H1 (cell line): ENCODE measurements at regions not wholly inside any gene's neighbourhood (a gene's known extent, or its start where the extent isn't known, plus 50 kb on each side); places are given as distances from the start of the nearest gene placed in this dataset.

Experiments used
- ATF2 ChIP-seq: IDR thresholded peaks from 2 replicates; pipeline ENCODE4 v1.6.1; 2012; ENCODE audit warnings: low read length, inconsistent platforms
- BRCA1 ChIP-seq: IDR thresholded peaks from 2 replicates; pipeline ENCODE4 v1.6.1; 2012; ENCODE audit warnings: low read depth, low read length, improper control_type of control experiment
- CBX8 ChIP-seq: fragments of 300-800, 300-1000 bp; sonication (generic); IDR thresholded peaks from 2 replicates; pipeline ENCODE4 v1.7.1; 2016; ENCODE audit warnings: low read depth, low read length, borderline replicate concordance
- MAFK ChIP-seq: IDR thresholded peaks from 2 replicates; pipeline ENCODE4 v1.6.1; 2012; ENCODE audit warnings: low read depth, mild to moderate bottlenecking, improper control_type of control experiment, low read length
- SIRT6 ChIP-seq: IDR thresholded peaks from one replicate; pipeline ENCODE4 v1.7.1; 2012; ENCODE audit warnings: low read length, inconsistent platforms
- SIX5 ChIP-seq: IDR thresholded peaks from 2 replicates; pipeline ENCODE4 v1.6.1; 2011; ENCODE audit warnings: mild to moderate bottlenecking, low read depth, low read length
- SP1 ChIP-seq: IDR thresholded peaks from 2 replicates; pipeline ENCODE4 v1.6.1; 2011; ENCODE audit warnings: low read depth, low read length
- TF ChIP-seq, protein P1 (sequence below): fragments of 300-600 bp; sonication (generic); IDR thresholded peaks from 2 replicates; pipeline ENCODE4 v1.7.1; 2012; ENCODE audit warnings: low read length, moderate library complexity, mild to moderate bottlenecking, inconsistent platforms; ENCODE audit not compliant: insufficient replicate concordance

DNA sequence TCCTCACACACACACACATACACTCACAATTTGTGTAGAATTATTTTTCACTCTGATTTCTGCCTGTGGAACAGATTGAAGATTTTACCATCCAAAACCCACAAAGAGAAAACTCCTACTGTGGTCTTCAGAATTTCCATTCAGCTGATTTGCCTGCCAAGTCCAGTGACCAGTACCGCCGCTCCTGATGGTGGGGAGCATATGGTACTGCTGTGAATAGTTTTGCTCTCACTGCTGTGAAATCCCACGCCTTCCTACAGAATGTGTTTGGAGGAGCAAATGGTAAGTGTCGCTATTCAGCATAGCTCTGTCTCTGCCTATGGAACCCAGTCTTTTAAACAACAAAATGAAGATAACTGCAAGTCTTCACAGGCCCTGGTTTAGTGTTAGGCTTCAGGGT, 629.5 kb downstream of the LMO4 start (continued):
- TF ChIP-seq, protein P1, sequence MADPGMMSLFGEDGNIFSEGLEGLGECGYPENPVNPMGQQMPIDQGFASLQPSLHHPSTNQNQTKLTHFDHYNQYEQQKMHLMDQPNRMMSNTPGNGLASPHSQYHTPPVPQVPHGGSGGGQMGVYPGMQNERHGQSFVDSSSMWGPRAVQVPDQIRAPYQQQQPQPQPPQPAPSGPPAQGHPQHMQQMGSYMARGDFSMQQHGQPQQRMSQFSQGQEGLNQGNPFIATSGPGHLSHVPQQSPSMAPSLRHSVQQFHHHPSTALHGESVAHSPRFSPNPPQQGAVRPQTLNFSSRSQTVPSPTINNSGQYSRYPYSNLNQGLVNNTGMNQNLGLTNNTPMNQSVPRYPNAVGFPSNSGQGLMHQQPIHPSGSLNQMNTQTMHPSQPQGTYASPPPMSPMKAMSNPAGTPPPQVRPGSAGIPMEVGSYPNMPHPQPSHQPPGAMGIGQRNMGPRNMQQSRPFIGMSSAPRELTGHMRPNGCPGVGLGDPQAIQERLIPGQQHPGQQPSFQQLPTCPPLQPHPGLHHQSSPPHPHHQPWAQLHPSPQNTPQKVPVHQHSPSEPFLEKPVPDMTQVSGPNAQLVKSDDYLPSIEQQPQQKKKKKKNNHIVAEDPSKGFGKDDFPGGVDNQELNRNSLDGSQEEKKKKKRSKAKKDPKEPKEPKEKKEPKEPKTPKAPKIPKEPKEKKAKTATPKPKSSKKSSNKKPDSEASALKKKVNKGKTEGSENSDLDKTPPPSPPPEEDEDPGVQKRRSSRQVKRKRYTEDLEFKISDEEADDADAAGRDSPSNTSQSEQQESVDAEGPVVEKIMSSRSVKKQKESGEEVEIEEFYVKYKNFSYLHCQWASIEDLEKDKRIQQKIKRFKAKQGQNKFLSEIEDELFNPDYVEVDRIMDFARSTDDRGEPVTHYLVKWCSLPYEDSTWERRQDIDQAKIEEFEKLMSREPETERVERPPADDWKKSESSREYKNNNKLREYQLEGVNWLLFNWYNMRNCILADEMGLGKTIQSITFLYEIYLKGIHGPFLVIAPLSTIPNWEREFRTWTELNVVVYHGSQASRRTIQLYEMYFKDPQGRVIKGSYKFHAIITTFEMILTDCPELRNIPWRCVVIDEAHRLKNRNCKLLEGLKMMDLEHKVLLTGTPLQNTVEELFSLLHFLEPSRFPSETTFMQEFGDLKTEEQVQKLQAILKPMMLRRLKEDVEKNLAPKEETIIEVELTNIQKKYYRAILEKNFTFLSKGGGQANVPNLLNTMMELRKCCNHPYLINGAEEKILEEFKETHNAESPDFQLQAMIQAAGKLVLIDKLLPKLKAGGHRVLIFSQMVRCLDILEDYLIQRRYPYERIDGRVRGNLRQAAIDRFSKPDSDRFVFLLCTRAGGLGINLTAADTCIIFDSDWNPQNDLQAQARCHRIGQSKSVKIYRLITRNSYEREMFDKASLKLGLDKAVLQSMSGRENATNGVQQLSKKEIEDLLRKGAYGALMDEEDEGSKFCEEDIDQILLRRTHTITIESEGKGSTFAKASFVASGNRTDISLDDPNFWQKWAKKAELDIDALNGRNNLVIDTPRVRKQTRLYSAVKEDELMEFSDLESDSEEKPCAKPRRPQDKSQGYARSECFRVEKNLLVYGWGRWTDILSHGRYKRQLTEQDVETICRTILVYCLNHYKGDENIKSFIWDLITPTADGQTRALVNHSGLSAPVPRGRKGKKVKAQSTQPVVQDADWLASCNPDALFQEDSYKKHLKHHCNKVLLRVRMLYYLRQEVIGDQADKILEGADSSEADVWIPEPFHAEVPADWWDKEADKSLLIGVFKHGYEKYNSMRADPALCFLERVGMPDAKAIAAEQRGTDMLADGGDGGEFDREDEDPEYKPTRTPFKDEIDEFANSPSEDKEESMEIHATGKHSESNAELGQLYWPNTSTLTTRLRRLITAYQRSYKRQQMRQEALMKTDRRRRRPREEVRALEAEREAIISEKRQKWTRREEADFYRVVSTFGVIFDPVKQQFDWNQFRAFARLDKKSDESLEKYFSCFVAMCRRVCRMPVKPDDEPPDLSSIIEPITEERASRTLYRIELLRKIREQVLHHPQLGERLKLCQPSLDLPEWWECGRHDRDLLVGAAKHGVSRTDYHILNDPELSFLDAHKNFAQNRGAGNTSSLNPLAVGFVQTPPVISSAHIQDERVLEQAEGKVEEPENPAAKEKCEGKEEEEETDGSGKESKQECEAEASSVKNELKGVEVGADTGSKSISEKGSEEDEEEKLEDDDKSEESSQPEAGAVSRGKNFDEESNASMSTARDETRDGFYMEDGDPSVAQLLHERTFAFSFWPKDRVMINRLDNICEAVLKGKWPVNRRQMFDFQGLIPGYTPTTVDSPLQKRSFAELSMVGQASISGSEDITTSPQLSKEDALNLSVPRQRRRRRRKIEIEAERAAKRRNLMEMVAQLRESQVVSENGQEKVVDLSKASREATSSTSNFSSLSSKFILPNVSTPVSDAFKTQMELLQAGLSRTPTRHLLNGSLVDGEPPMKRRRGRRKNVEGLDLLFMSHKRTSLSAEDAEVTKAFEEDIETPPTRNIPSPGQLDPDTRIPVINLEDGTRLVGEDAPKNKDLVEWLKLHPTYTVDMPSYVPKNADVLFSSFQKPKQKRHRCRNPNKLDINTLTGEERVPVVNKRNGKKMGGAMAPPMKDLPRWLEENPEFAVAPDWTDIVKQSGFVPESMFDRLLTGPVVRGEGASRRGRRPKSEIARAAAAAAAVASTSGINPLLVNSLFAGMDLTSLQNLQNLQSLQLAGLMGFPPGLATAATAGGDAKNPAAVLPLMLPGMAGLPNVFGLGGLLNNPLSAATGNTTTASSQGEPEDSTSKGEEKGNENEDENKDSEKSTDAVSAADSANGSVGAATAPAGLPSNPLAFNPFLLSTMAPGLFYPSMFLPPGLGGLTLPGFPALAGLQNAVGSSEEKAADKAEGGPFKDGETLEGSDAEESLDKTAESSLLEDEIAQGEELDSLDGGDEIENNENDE = no peak
- TF ChIP-seq MAFK (no peak), SIRT6 (no peak), SIX5 (no peak), BRCA1 (no peak), ATF2 (no peak), SP1 (no peak), CBX8 (no peak)
